Lower leg skin (tissue), 3 donors: ENCODE measurements at regions not wholly inside any gene's neighbourhood (a gene's known extent, or its start where the extent isn't known, plus 50 kb on each side); places are given as distances from the start of the nearest gene placed in this dataset.
"Not testable (repeated sequence)": the region's sequence is repeated elsewhere in the genome, so short reads cannot be mapped to it uniquely, and the experiment has no call there.

Experiments used
- POLR2A ChIP-seq, 2 donors: fragments of 450-650 bp; IDR thresholded peaks; one replicate each; pipeline ENCODE4 v1.6.1; 2016 to 2017; ENCODE audit warnings: antibody characterized with exemption in 2 of 2, mild to moderate bottlenecking in 1 of 2, moderate library complexity in 1 of 2
- TF ChIP-seq, protein P1 (sequence below), 3 donors: fragments of 450-650 bp; IDR thresholded peaks; one replicate each; pipeline ENCODE4 v1.5.1; 2016; ENCODE audit warnings: antibody characterized with exemption in 3 of 3, mild to moderate bottlenecking in 3 of 3, moderate library complexity in 2 of 3

DNA sequence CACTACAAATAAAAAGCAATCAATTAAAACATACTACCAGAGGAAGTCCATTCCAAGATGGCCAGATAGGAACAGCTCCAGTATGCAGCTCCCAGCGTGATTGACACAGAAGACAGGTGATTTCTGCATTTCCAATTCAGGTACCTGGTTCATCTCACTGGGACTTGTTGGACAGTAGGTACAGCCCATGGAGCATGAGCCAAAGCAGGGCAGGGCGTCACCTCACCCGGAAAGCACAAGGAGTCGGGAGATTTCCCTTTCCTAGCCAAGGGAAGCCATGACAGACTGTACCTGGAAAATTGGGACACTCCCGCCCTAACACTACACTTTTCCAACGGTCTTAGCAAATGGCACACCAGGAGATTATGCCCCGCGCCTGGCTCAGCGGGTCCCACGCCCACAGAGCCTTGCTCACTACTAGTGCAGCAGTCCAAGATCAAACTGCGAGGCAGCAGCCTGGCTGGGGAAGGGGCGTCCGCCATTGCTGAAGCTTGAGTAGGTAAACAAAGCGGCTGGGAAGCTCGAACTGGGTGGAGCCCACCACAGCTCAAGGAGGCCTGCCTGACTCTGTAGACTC, 106.0 kb downstream of the BUD13 start:
- TF ChIP-seq, protein P1, sequence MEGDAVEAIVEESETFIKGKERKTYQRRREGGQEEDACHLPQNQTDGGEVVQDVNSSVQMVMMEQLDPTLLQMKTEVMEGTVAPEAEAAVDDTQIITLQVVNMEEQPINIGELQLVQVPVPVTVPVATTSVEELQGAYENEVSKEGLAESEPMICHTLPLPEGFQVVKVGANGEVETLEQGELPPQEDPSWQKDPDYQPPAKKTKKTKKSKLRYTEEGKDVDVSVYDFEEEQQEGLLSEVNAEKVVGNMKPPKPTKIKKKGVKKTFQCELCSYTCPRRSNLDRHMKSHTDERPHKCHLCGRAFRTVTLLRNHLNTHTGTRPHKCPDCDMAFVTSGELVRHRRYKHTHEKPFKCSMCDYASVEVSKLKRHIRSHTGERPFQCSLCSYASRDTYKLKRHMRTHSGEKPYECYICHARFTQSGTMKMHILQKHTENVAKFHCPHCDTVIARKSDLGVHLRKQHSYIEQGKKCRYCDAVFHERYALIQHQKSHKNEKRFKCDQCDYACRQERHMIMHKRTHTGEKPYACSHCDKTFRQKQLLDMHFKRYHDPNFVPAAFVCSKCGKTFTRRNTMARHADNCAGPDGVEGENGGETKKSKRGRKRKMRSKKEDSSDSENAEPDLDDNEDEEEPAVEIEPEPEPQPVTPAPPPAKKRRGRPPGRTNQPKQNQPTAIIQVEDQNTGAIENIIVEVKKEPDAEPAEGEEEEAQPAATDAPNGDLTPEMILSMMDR (IDR thresholded peaks at IDR 0.05): not testable (repeated sequence)
- not testable (repeated sequence) for TF ChIP-seq POLR2A (IDR thresholded peaks at IDR 0.05)
